ENCODE measurements at regions not wholly inside any gene's neighbourhood (a gene's known extent, or its start where the extent isn't known, plus 50 kb on each side); places are given as distances from the start of the nearest gene placed in this dataset.

DNA sequence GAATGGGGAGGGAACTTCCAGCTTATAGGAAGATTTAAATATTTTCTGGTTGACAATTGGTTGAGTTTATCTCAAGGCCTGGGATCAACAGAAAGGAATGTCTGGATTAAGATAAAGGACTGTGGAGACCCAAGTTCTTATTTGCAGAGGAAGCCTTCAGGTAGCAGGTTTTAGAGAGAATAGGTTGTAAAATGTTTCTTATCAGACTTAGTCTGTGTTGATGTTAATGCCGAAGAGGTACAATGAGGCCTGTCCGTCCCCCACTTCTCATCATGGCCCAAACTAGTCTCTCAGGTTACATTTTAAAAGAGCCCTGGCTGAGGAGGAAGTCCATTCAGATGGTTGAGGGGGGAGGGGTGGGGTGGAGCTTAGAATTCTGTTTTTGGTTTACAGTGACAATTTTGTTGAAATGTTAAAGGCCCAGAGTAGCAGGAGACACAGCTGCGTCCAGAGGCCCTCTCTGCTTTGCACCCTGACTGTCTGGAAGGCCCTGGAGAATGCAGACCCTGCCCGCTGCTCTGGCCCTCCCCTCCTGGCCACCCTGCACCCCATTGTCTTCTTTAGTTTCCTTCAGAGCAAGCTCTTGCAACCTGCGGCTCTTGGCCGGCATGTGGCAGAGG, 672.5 kb upstream of the TMEM132C start:
- H3K27ac ChIP-seq (ENCODE audit: low read depth, low read length): no peak overlapping the region
- H4K20me1 ChIP-seq (ENCODE audit: low read depth, low read length): no peaks in the 10 kb centered on the region
- H3K79me2 ChIP-seq (ENCODE audit: insufficient read depth, low read length): no peaks in the 10 kb centered on the region
- H3K36me3 ChIP-seq (ENCODE audit: low read length): no peaks in the 10 kb centered on the region
- no peaks in the 10 kb centered on the region for H3K9me2 ChIP-seq (replicated peaks; ENCODE audit: insufficient read depth, low read length)
- TF ChIP-seq EZH2phosphoT487 (conservative IDR thresholded peaks at IDR 0.05; ENCODE audit: low read length) (no peak), CTCF (IDR thresholded peaks at IDR 0.05; ENCODE audit: insufficient read depth, low read length, poor library complexity, severe bottlenecking) (no peak)
- H3K9me3 ChIP-seq (ENCODE audit: insufficient read depth, low read length): no peaks in the 10 kb centered on the region
- H2AFZ ChIP-seq (ENCODE audit: low read depth, low read length, severe bottlenecking): no peak overlapping the region
- H3F3A ChIP-seq (ENCODE audit: insufficient read depth): no peaks in the 10 kb centered on the region
- no peak overlapping the region for H3K4me3 ChIP-seq (ENCODE audit: insufficient read depth, low read length, poor library complexity, severe bottlenecking)
- no peak overlapping the region for H3K9ac ChIP-seq (ENCODE audit: low read length)
- no peaks in the 10 kb centered on the region; the same call in 1 of the 2 replicates for H3K27me3 ChIP-seq (ENCODE audit: low read length)
- H3K4me2 ChIP-seq (ENCODE audit: low read depth, low read length, poor library complexity, severe bottlenecking): no peak overlapping the region

- no peaks in the 10 kb centered on the region for H3K9me2 ChIP-seq (replicated peaks; ENCODE audit: insufficient read depth, low read length)
- no peaks in the 10 kb centered on the region for H3K36me3 ChIP-seq (ENCODE audit: low read length)
- H3F3A ChIP-seq (ENCODE audit: insufficient read depth): no peaks in the 10 kb centered on the region
- TF ChIP-seq EZH2phosphoT487 (conservative IDR thresholded peaks at IDR 0.05; ENCODE audit: low read length) (no peak), CTCF (IDR thresholded peaks at IDR 0.05; ENCODE audit: insufficient read depth, low read length, poor library complexity, severe bottlenecking) (no peak)
- no peaks in the 10 kb centered on the region for H3K79me2 ChIP-seq (ENCODE audit: insufficient read depth, low read length)
- H3K27ac ChIP-seq (ENCODE audit: low read depth, low read length): no peak overlapping the region
- no peak overlapping the region for H2AFZ ChIP-seq (ENCODE audit: low read depth, low read length, severe bottlenecking)
- H3K4me2 ChIP-seq (ENCODE audit: low read depth, low read length, poor library complexity, severe bottlenecking): no peak overlapping the region
- no peak overlapping the region for H3K9ac ChIP-seq (ENCODE audit: low read length)
- H3K27me3 ChIP-seq (ENCODE audit: low read length): no peaks in the 10 kb centered on the region; the same call in 1 of the 2 replicates
- no peak overlapping the region for H3K4me3 ChIP-seq (ENCODE audit: insufficient read depth, low read length, poor library complexity, severe bottlenecking)
- H4K20me1 ChIP-seq (ENCODE audit: low read depth, low read length): no peaks in the 10 kb centered on the region
- no peaks in the 10 kb centered on the region for H3K9me3 ChIP-seq (ENCODE audit: insufficient read depth, low read length)
These were observed 671.5 kb upstream of the TMEM132C start for GRCh38 chr12:127595506-127595905.

- H3K4me2 ChIP-seq (ENCODE audit: low read depth, low read length, poor library complexity, severe bottlenecking): no peak overlapping the region
These were observed 670.1 kb upstream of the TMEM132C start for GRCh38 chr12:127596891-127597290.

More at GRCh38 chr12:127596891-127597290, 670.1 kb upstream of the TMEM132C start:
- TF ChIP-seq CTCF (IDR thresholded peaks at IDR 0.05; ENCODE audit: insufficient read depth, low read length, poor library complexity, severe bottlenecking): no peak
- TF ChIP-seq EZH2phosphoT487 (conservative IDR thresholded peaks at IDR 0.05; ENCODE audit: low read length): no peak
- Histone ChIP-seq H2AFZ (ENCODE audit: low read depth, low read length, severe bottlenecking) (no peak overlapping the region), H3K9me3 (ENCODE audit: insufficient read depth, low read length) (no peaks in the 10 kb centered on the region), H3K27me3 (ENCODE audit: low read length) (no peaks in the 10 kb centered on the region), H4K20me1 (ENCODE audit: low read depth, low read length) (no peaks in the 10 kb centered on the region), H3K9ac (ENCODE audit: low read length) (no peak overlapping the region), H3K36me3 (ENCODE audit: low read length) (no peaks in the 10 kb centered on the region), H3K79me2 (ENCODE audit: insufficient read depth, low read length) (no peaks in the 10 kb centered on the region), H3K9me2 (replicated peaks; ENCODE audit: insufficient read depth, low read length) (no peaks in the 10 kb centered on the region), H3F3A (ENCODE audit: insufficient read depth) (no peaks in the 10 kb centered on the region), H3K4me3 (ENCODE audit: insufficient read depth, low read length, poor library complexity, severe bottlenecking) (no peak overlapping the region), H3K27ac (ENCODE audit: low read depth, low read length) (no peak overlapping the region)
